ENCODE measurements at regions not wholly inside any gene's neighbourhood (a gene's known extent, or its start where the extent isn't known, plus 50 kb on each side); places are given as distances from the start of the nearest gene placed in this dataset.

DNA sequence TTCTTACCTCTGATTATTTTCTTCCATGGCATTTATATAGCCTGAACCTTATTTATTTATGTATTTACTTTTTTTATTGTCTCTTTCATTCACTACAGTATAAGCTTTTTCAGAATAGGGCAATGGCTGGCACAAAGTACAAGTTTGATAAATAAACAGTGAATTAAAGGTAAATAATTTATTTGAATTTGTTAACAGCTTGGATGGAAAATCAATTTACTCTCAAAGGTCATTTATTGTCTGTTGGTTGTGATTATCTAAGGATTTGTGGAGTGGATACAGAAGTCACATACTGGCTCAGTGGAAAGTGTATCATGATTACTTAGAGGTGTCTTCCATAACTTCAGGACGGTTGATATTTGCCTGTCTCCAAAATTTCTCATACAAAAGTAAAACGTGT is 2472.9 kb downstream of the PCDH7 start:
- intact Hi-C loops (cut with DNase I; ENCODE audit: low total_unique reads) = no loop called here
- DNase-seq = no peak
- H3K27me3 ChIP-seq = no peaks in the 10 kb centered on the region
- no peak overlapping the region for H3K4me3 ChIP-seq
- 60 to 70% (median 63%) methylated on average over 2 of the region's 2 CpGs for WGBS, 5 donors
- H3K9me3 ChIP-seq = peaks cover 0 to 12% (median 5%) of the 10 kb centered on the region in 4 donors
- TF ChIP-seq EP300 (IDR thresholded peaks at IDR 0.05) (no peak), POLR2AphosphoS5 (IDR thresholded peaks at IDR 0.05) (no peak)
- no peak overlapping the region for H3K27ac ChIP-seq
- no peaks in the 10 kb centered on the region for H3K36me3 ChIP-seq
- no peaks in the 10 kb centered on the region for H3K4me1 ChIP-seq

DNA sequence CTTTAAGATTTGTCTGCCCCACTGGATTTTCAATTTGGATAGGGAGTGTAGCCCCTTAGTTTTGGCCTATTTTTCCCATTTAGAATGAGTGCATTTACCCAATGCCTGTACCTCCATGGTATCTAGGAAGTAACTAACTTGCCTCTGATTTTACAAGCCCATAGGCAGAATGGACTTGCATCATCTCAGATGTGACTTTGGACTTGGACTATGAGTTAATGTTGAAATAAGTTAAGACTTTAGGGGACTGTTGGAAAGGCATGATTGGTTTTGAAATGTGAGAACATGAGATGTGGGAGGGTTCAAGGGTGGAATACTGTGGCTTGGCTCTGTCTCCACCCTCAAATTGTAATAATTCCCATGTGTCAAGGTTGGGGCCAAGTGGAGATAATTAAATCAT is 2480.2 kb downstream of the PCDH7 start:
- intact Hi-C loops (cut with DNase I; ENCODE audit: low total_unique reads) = no loop called here
- Histone ChIP-seq H3K27ac (no peak overlapping the region), H3K4me3 (no peak overlapping the region), H3K27me3 (no peaks in the 10 kb centered on the region), H3K4me1 (no peaks in the 10 kb centered on the region), H3K36me3 (no peaks in the 10 kb centered on the region), H3K9me3 (peaks cover 0 to 14% (median 2%) of the 10 kb centered on the region in 4 donors)
- no peak for DNase-seq
- TF ChIP-seq, protein P1, sequence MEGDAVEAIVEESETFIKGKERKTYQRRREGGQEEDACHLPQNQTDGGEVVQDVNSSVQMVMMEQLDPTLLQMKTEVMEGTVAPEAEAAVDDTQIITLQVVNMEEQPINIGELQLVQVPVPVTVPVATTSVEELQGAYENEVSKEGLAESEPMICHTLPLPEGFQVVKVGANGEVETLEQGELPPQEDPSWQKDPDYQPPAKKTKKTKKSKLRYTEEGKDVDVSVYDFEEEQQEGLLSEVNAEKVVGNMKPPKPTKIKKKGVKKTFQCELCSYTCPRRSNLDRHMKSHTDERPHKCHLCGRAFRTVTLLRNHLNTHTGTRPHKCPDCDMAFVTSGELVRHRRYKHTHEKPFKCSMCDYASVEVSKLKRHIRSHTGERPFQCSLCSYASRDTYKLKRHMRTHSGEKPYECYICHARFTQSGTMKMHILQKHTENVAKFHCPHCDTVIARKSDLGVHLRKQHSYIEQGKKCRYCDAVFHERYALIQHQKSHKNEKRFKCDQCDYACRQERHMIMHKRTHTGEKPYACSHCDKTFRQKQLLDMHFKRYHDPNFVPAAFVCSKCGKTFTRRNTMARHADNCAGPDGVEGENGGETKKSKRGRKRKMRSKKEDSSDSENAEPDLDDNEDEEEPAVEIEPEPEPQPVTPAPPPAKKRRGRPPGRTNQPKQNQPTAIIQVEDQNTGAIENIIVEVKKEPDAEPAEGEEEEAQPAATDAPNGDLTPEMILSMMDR (IDR thresholded peaks at IDR 0.05) = no peak
- TF ChIP-seq EP300 (IDR thresholded peaks at IDR 0.05) = no peak
- TF ChIP-seq POLR2A (IDR thresholded peaks at IDR 0.05) = no peak
- no peak for TF ChIP-seq POLR2AphosphoS5 (IDR thresholded peaks at IDR 0.05)

DNA sequence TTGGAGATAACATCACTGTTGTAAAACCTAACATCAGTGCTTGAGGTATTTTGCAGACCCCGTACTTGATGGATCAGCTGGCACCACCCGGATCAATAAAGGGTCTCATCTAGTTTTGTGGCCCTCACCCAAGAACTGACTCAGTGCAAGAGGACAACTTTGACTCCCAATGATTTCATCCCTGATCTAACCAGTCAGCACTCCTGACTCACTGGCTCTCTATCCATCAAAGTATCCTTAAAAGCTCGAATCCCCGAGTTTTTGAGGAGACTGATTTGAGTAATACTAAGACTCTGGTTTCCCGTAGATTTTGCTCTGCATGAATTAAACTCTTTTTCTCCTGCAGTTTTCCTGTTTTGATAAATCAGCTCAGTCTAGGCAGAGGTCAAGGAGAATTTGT is 2498.1 kb downstream of the PCDH7 start:
- TF ChIP-seq POLR2AphosphoS5 (IDR thresholded peaks at IDR 0.05) (no peak), EP300 (IDR thresholded peaks at IDR 0.05) (no peak), POLR2A (IDR thresholded peaks at IDR 0.05) (no peak)
- TF ChIP-seq, protein P1 (IDR thresholded peaks at IDR 0.05) = no peak
- WGBS, 5 donors = 75 to 79% (median 76%) methylated on average over 5 of the region's 5 CpGs
- no peaks in the 10 kb centered on the region for H3K4me1 ChIP-seq
- H3K9me3 ChIP-seq = no peaks in the 10 kb centered on the region
- H3K27me3 ChIP-seq = no peaks in the 10 kb centered on the region
- no peaks in the 10 kb centered on the region for H3K36me3 ChIP-seq
- peak in 1 of 2 donors; percentile 2 for DNase-seq
- no peak overlapping the region for H3K27ac ChIP-seq
- intact Hi-C loops (cut with DNase I; ENCODE audit: low total_unique reads) = no loop called here
- no peak overlapping the region for H3K4me3 ChIP-seq

DNA sequence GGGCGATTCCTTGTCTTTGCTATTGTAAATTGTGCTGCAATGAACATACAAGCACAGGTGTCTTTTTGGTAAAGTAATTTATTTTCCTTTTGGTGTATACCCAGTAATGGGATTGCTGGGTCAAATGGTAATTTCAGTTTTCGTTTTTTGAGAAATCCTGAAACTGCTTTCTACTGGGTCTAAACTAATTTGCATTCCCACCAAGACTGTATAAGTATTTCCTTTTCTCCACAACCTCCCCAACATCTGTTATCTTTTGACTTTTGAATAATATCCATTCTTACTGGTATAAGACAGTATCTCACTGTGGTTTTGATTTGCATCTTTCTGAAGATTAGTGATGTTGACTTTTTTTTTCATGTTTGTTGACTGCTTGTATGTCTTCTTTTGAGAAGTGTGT is 2506.0 kb downstream of the PCDH7 start:
- WGBS, 5 donors = 54 to 65% (median 57%) methylated on average over 2 of the region's 2 CpGs
- Histone ChIP-seq H3K4me1 (no peaks in the 10 kb centered on the region), H3K36me3 (no peaks in the 10 kb centered on the region), H3K27ac (no peak overlapping the region), H3K27me3 (no peaks in the 10 kb centered on the region), H3K4me3 (no peak overlapping the region), H3K9me3 (no peaks in the 10 kb centered on the region)
- intact Hi-C loops (cut with DNase I; ENCODE audit: low total_unique reads) = no loop called here
- TF ChIP-seq, protein P1 (IDR thresholded peaks at IDR 0.05) = no peak
- TF ChIP-seq POLR2A (IDR thresholded peaks at IDR 0.05) (no peak), EP300 (IDR thresholded peaks at IDR 0.05) (no peak), POLR2AphosphoS5 (IDR thresholded peaks at IDR 0.05) (no peak)
- DNase-seq = no peak

DNA sequence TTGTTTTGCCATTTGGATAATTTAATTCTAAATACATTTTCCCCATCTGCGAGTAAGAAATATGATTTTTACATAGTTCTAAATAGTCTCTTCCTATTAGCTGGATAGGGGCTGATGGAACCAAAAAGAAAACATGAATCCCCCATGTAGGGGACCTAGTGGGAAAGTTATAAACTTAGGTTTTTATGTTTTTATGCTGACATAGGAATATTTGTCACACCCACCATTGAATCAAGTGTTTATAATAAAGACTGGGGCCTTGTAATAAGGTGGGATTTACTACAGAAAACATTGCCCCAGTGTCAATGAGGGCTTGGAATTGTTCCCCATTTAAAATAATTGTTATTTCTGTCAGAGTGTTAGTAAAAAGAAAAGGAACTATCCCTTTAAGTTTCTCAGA is 2506.6 kb downstream of the PCDH7 start:
- Histone ChIP-seq H3K27me3 (no peaks in the 10 kb centered on the region), H3K36me3 (no peaks in the 10 kb centered on the region), H3K27ac (no peak overlapping the region), H3K9me3 (no peaks in the 10 kb centered on the region), H3K4me1 (no peaks in the 10 kb centered on the region), H3K4me3 (no peak overlapping the region)
- WGBS, 5 donors = 79 to 87% (median 85%) methylated on average over 1 of the region's 1 CpG
- no peak for DNase-seq
- intact Hi-C loops (cut with DNase I; ENCODE audit: low total_unique reads) = no loop called here
- TF ChIP-seq EP300 (IDR thresholded peaks at IDR 0.05) = no peak
- TF ChIP-seq, protein P1 (IDR thresholded peaks at IDR 0.05) = no peak
- no peak for TF ChIP-seq POLR2AphosphoS5 (IDR thresholded peaks at IDR 0.05)
- no peak for TF ChIP-seq POLR2A (IDR thresholded peaks at IDR 0.05)

All from stomach (tissue), 8 donors.